Stimulated activated CD4-positive, alpha-beta T cell treated with anti-CD3 and anti-CD28 coated beads, TNF-alpha, amount 100 ng/mL, for 48 hours (primary cell): ENCODE measurements at regions not wholly inside any gene's neighbourhood (a gene's known extent, or its start where the extent isn't known, plus 50 kb on each side); places are given as distances from the start of the nearest gene placed in this dataset.

Source experiments
- DNase-seq, 3 donors: peaks; one replicate each; pipeline ENCODE4 v3.0.0-alpha.2; 2020; ENCODE audit warnings: low read depth in 3 of 3

DNA sequence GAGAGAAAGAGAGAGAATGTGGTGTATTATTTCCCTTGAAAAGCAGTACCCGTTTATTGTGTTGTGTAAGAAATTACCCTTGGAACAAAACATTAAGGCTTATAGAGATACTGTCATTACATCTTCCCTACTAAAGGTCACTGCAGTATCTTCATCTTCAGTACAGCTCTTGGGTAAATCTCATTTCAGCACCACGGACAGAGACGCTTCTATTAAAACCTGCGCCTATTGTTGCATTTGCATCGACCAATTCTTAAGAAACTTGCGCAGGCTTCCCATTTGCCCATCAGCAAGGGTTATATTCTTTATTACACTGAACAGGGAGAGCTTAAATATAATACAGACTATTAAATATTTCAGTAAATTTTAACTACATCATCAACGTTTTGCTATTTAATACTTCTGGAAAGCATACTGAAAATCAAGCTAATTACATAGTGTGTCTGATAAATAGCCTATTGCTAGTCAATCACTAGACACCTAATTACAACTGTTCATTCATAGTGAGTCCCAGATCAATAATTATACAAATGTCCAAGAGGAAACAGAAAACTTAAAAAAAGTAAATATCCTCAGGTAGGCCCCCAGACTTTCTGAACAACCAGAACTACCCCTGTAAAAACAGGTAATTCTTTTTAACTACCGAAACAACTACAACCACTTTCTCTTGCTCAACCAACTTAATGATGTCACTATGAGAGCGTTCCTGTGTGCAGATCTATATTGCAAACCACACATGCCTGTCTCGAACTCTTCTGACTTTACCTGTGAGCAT is 350.6 kb downstream of the LIG4 start:
- DNase-seq = no peak

DNA sequence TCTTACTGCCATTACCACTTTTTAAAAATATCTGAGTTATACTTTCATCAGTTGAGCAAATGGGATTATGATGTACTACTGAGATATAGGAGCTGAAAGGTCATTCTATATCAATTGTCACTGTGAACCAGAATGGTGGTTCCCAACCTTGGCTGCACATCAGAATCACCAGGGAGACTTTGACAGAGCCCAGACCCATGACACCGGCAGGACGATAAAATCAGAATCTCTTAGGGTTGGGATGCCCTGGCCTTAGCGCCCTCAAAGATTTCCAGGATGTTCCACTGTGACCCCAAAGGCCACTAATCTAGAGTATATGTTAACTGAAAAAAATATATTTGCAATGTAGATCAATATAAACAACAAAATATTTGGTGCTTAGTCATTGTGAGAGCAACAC is 355.1 kb downstream of the LIG4 start:
- DNase-seq = no peak

DNA sequence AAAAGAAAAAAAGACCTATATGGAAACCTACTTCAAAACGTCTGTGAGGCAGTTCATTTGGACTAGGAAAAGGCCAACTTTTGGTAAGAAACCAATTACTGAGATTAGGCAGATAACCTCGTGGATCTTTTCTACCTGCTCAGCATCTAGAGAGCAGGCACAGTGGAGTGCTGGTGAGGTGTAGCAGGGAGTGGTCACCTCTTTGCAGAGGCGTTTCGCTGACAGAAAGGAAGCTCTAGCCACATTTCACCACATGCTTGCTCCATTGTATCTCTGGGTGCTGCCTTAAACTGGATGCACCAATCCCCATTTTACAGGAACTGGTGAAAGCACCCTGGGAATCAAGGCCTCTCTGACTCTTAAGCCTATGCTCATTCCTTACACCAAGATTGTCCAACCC is 360.5 kb downstream of the LIG4 start:
- no peak for DNase-seq

DNA sequence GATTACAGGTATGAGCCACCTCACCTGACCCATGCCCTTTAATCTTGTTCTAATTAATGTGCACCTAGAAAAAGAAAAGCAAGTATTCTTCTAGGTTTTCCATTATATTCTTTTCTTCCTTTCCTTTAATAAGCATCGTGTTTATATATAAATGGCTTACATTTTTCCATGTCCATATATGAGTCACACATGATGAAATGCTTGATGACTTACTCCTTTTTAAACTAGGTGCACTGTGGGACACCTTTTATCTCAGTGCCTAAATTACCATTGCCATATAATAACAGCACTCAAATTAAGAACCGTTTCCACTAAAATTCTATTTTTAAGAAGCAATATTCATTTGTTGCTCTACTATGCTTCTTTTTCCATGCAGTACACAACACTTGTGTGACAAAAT is 363.3 kb downstream of the LIG4 start:
- no peak for DNase-seq

DNA sequence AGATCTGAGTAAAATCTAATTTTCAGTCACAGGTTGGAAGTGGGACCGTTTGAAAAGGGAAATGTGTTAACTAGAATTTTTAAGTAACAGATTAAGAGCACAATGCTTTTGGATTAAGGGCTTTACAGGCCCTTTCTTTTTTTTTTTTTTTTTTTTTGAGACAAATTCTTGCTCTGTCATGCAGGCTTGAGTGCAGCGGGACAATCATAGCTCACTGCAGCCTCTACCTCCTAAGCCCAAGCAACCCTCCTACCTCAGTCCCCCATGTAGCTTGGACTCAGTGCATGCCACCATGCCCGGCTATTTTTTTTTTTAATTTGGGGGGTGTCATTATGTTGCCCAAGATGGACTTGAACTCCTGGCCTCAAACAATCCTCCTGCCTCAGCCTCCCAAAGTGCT is 363.7 kb downstream of the LIG4 start:
- DNase-seq = no peak

DNA sequence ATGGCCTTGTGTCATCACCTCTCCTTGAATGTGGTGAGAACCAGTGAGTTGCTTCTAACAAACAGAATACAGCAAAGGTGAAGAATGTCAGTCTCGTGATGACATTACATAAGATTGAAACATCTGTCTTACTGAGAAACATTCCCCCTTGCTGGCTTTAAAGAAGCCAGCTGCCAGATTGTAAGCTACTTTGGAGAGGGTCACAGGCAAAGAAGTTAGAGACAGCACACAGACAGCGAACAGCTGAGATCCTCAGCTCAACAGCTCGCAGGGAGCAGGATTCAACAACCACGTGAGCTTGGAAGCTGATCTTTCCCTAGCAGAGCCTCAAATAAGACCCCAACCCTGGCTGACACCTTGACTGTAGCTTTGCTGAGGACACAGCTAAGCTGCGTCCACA is 367.9 kb downstream of the LIG4 start:
- DNase-seq = no peak

DNA sequence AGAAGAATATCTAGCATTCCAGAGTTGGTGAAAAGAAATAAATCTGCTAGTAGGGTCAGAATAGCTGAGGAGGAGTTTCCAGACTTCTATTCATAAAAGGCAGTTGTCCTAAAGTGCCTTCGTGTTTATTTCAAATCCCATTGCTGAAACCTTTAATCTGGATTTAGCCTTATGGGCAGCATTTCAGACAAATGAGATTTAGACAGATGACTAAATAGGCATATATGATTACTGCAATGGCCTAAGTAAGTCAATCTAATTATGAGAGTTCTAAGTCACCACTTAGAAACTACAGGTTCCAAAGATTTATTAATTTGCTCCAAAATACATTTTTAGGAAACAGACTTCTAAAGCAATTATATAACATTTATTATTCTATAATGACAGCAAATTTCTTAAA is 368.7 kb downstream of the LIG4 start:
- no peak for DNase-seq

DNA sequence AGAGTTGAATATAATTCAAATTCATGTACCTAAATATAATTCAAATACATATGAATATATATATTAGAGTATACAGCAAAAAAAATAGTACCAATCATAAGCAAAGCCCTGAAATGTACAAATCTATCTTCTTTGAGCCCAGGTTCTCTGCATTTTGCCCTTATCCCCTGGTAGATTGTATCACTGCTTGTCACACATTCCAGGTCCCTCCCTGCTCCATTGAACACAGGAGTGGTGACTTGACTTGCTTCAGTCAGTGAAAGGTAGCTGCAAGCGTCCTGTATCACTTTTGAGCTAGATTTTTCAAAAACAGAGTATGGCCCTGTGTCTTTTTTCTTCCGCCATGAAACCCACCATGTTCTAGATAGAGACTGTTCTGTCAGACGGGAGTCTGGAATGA is 369.4 kb downstream of the LIG4 start:
- no peak for DNase-seq

DNA sequence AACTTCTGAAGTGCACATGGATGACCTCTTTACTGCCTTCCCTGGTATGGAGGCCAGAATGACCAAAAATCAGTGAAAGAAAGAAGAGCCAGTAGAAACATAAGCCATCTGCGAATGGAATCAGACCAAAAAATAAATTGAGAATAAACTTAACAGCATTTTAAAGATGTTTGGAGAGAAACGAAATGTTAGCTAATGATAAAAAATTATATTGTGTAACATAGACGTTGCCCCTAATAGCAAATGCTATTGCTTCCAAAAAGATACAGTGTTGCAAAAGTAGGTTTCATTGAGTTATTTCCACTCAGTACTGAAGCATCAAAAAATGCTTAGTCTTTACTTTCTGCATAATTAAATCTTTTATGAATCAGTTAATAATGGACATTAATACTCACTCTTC is 371.7 kb downstream of the LIG4 start:
- no peak for DNase-seq

DNA sequence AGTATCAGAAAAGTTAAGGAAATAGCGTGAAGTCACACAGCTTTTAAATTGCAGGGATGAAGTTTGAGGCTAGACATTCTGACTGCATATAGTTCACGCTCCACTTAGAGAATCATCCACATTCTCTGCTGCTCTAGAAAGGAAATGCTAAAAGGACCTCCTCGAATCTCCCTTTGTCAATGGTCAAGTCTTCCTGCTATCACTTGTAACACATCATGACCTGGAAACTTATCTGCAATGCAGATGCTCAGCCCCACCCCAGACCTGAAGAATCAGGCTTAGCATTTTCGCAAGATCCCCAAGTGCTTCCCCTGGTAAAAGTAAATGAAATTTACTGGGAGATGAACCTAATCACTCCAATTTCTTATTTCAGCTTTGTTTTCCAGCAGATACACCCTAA is 372.1 kb downstream of the LIG4 start:
- no peak for DNase-seq

DNA sequence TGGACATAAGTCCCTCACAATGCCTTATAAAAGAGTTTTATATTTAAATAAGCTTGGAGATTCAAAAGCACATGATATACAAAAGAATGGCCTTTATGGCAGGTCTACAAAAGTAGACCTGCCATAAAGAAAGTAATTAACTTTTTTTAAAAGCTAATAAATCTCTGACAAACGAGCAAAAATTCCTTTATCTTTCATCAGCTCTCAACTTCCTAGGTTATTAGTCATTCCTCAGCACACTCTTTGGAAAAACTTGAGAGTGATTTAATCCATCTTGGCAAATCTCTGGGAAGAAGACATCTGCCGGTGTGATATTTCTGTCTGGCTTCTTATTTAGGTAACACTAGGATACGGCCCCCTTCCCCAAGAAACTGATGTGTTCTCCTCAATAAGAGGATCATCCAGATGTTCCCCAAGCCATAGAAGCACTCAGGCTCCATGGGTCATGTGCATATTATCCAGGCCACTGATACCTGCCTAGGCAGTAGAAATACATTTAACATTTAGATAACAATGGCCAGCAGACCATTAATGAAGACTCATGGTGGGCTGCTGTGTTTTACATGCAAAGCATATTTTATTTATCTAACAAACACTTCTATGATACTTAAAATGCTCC is 372.7 kb downstream of the LIG4 start:
- DNase-seq = no peak

DNA sequence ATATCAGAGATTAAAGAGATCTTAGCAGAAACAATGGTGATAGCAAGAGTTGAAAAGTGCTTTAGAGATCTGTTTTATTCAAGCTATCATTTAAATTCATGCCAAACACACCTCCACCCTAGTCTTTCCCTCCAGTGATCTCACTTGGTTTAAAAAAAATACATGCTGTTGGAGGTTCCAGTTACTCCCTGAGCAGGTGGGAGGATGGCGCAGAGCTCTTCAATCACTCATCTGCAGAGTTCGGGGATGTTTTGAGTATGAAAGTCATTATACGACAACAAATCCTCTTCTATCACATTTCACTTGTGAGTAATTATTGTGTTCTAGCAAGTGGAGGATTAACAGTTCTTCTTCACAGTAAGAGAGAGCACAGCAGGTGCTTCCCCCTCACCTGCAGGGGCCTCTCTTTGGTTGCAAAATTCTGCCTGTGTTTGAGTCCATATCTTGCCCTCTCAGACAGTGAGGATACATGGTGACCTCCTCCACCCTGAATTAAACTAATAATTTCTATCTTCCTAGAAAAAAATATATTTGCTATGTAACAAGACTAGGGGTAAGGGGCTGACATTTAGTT is 376.7 kb downstream of the LIG4 start:
- no peak for DNase-seq

DNA sequence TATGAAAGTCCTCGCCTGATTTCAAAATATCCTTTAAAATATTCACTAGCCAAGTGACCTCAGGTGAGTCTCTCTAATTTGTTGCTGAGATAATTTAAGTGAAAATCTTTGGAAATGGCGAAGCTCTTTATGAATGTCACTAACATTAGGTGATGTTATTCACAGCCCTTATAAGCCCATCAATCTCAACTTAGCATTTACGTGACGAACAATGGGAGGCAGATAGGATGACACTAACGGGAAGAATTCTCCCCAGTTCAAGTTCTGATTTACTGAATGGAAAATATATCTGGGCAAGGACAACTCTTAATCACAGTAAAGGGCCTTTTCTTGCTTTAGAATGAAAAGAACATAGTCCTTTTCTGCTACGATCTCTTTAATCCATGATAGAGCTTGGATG is 378.7 kb downstream of the LIG4 start:
- no peak for DNase-seq

DNA sequence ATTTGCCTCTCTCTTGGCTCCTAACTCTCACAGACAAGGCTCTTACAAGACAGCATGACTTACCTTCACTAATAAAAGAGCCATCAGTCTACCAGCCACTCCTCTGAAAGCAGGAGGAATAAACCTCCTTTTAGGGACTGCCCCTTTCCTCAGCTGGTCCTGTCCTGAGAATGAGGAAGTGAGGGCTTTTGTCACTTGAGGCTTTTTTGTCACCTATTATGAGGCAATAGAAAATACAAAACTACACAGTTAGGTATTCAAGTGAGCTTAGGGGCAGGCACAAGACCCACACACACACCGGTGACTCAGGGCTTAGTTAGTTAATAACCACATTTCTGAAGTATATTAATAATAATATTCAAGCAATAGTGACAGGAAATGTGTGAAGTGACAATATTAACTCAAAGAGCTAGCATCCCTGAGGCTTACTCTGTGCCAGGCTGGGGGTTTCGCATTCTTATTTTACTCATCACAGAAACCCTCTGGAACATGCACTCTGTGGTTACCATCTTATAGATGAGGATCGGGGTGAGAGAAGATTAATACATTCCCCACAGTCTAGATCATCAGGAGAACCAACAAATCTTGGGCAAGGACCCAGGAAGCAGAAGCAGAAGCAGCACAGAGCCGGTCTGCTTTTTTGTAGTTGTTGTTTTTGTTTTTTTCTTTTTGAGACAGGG is 379.9 kb downstream of the LIG4 start:
- DNase-seq = no peak

DNA sequence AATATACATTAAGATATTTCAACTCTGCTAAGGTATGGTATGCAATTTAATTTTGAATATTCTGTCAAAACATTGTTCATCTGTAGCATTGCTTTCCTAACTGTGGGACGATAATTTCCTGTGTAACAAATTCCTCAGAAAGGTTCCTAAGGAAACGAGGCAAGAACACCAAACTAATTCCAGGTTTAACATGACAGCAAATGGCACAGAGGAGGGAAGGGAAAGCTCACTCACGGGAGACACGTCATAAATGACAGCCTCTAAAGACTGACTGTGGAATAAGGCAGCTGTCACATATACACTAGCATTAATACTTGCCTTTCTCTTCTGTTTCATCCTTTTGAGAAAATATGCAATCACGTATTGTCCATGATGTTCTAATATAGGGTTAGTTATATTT is 380.6 kb downstream of the LIG4 start:
- DNase-seq = no peak

DNA sequence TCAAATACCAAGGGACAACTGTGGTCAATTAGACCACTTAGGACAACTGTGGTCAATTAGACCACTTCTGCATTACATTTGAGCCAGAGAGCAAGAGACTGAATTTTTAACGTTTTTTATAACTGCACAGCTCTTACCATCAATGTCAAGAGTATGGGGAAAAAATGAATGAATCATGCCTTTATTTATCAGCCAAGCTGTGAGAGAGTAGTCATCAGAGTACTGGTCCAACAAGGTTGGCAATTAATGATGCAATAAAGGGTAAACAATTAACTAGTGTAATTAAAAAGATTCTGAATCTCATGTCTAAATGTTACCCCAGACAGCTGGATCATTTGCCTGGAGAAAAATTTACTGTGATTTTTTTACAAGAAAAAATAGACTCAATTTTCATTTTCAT is 381.1 kb downstream of the LIG4 start:
- no peak for DNase-seq

DNA sequence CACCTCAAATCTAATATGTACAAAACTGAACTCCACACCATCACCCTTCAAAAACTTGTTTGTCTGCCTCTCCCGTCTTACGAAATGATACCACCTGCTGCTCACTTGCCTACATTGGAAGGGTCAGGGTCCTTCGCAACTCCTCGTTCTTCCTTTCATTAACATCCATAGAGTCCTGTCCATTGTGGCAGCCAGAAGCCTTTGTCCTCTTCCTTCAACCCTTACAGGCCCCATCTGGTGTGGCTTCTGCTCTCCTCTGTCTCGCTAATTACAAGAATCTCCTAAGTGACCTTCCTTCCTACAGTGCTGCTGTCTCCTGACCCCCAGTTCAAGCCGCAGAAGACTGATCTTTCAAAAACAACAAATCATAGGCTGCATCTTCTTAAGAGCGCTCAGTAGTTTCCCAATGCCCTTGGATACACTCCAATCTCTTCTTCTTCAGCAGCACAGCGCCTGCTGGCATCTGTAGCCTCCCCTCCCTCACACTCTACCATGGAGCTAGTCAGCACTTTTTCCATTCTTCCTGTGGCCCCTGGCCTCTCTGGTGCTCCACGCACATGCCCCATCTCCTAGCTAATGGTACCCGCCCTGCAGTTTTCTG is 382.7 kb downstream of the LIG4 start:
- no peak for DNase-seq

DNA sequence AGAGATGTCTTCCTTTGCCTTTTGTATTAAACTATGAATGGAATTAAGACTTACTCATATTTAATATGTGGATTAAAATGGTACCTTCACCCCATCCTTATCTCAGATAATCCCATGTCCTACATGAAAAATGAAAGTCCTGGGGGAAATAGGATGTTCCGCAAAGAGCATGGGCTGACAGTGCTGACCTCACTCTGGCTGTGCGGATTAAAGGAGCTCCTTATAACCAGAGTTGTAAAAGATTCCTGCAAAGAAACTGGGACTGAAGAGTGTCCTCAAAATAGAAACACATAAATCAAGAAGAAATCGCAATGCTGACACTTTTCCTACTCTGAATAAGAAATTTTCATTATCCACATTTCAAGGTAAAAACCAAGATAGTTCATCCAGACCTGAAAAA is 384.5 kb downstream of the LIG4 start:
- no peak for DNase-seq

DNA sequence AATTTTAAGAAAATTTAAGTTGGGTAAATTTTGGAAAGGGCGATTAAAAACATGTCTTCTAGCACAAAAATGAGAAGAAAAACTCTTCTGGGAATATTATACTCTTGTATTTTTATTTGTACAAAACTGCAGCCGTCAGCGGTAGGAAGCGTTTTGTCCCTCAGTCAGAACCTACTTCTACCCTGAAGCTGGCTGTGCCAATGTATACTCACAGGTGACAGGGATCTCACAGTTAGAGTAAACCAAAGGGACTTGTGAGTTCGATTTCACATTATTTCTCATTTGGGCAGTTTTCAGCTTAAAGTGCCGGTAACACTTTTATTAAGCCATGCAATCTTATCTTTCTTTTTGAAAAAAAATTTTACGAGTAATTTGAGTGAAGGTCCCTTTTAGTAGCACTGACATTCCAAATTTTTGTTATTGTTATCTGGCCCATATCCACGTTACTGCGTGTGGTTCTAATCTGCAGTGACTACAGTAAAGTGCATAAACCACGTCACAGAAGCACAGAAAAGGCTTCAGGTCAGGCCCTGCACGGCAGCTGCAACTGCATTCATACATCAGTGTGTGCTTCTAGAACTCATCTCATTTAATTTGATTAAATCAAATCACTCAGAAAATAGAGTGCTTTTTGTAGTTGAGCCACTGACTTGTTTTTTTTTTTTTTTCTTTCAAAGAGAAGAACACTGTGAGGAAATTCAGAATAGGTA is 387.3 kb downstream of the LIG4 start:
- no peak for DNase-seq

DNA sequence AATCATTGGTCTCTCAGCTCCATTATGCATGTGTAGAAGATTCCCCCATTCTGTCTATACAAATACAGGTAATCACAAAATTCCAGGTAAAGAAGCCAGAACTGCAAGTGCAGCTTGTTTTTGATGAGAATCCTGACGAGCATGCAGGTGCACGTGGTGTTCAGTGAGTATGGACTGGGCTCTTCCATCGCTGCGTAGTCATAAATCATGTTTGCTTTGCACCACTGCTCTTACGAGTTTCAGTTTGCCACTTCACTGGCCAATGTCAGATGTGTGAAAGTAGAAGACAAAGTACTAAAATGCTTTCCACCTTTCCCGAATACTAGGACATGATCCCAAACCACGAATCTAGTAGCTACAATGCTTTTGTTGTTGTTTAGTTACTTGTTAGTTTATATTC is 390.7 kb downstream of the LIG4 start:
- DNase-seq = no peak

DNA sequence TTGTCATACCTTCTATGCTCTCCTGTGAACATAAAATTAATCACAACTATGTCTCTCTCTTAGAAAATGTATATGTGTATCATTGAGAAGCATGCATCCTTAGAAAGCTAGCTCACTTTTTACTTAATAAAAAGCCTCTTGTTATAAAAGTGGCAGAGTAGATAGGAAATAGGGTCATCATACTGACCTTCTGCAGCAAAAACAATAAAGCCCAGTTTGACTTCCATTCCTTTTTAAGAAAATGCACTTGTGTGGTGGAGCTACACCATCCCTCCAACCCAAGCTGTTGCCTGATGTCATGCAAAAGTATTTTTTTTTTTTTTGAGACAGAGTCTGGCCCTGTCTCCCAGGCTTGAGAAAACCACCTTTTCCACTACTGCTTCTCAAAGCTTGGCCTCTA is 393.3 kb downstream of the LIG4 start:
- DNase-seq = no peak

DNA sequence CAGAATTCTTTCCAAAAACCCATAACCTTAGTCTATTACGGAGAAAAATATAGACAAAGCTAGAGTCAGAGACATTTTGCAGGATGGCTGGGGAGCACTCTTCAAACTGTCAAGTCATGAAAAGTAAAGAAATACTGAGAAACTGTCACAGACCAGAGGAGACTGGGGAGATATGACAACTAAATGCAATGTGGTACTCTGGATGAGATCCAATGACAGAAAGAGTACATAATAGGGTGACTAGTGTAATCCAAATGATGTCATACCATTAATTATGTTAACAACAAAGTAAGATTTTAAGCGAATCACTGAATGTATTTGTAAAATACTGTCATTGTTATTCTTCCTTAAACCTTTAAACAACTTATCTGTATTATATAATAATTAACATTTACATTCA is 393.8 kb downstream of the LIG4 start:
- DNase-seq = no peak
